B cell (primary cell): ENCODE measurements at regions not wholly inside any gene's neighbourhood (a gene's known extent, or its start where the extent isn't known, plus 50 kb on each side); places are given as distances from the start of the nearest gene placed in this dataset.

Experiments
- ATAC-seq: fragments of 200-7000 bp; cut with Tn5 transposase; one replicate; pipeline ENCODE4 v1.10.0; 2021; ENCODE audit warnings: low read depth, mild to moderate bottlenecking, moderate number of reproducible peaks, moderate library complexity
- CTCF ChIA-PET: fragments of 350-600 bp; sonication (Branson Sonifier 250); formaldehyde crosslinking; loops from one replicate; lab custom pipeline; 2021; ENCODE audit warnings: antibody characterized with exemption, inconsistent platforms; lab: Charles Lee
- POLR2A ChIA-PET: fragments of 350-600 bp; sonication (Branson Sonifier 250); formaldehyde crosslinking; loops from one replicate; lab custom pipeline; 2021; ENCODE audit warnings: antibody characterized with exemption; lab: Charles Lee
- DNase-seq: peaks from one replicate; pipeline ENCODE4 v3.0.0; 2013
- H2AFZ ChIP-seq: 2 replicates; pipeline ENCODE4 v1.6.1; 2012; ENCODE audit warnings: mild to moderate bottlenecking, low read depth, low read length; ENCODE audit not compliant: insufficient read depth, poor library complexity, severe bottlenecking
- H3K27ac ChIP-seq, 2 donors: 1 replicate in 1 of 2; 2 replicates in 1 of 2; pipeline ENCODE4 v1.5.1; 2012 to 2013; ENCODE audit warnings: low read length in 2 of 2, mild to moderate bottlenecking in 2 of 2, moderate library complexity in 1 of 2
- H3K27me3 ChIP-seq, 4 experiments: fragments of 200-600 bp in 1 of 4; sonication (generic) in 1 of 4; replicated peaks in 1 of 4; 1 replicate in 2 of 4; 2 replicates in 2 of 4; pipeline versions ENCODE4 v1.6.1 to v1.7.0; 2013 to 2016; ENCODE audit warnings: low read length in 3 of 4, mild to moderate bottlenecking in 2 of 4, mixed read lengths in 1 of 4, moderate library complexity in 1 of 4; ENCODE audit not compliant: insufficient read depth in 4 of 4, control insufficient read depth in 3 of 4; ENCODE audit errors: control extremely low read depth in 1 of 4
- H3K36me3 ChIP-seq, 2 experiments: replicated peaks in 1 of 2; 1 replicate in 1 of 2; 2 replicates in 1 of 2; pipeline versions ENCODE4 v1.6.1 to v1.7.1; 2013; ENCODE audit warnings: low read length in 1 of 2; ENCODE audit not compliant: insufficient read depth in 2 of 2, control insufficient read depth in 1 of 2; ENCODE audit errors: control extremely low read depth in 1 of 2, extremely low read depth in 1 of 2
- H3K4me1 ChIP-seq, 2 donors: fragments of 200-600 bp in 1 of 2; sonication (generic) in 1 of 2; 1 replicate in 1 of 2; 2 replicates in 1 of 2; pipeline versions ENCODE4 v1.5.1 to v1.6.1; 2013 to 2017; ENCODE audit warnings: low read length in 2 of 2; ENCODE audit not compliant: control insufficient read depth in 2 of 2, insufficient read depth in 2 of 2
- H3K4me2 ChIP-seq: replicated peaks from 2 replicates; pipeline ENCODE3; 2012; ENCODE audit warnings: mild to moderate bottlenecking, low read depth, low read length; ENCODE audit not compliant: poor library complexity, severe bottlenecking
- H3K4me3 ChIP-seq, 5 experiments: fragments of 200-600 bp in 1 of 5; sonication (generic) in 1 of 5; 1 replicate in 3 of 5; 2 replicates in 2 of 5; pipeline versions ENCODE4 v1.5.1 to v1.7.0; 2011 to 2016; ENCODE audit warnings: low read length in 4 of 5, mild to moderate bottlenecking in 4 of 5, low read depth in 2 of 5, control low read depth in 1 of 5, moderate library complexity in 1 of 5; ENCODE audit not compliant: insufficient read depth in 1 of 5; ENCODE audit errors: control extremely low read depth in 1 of 5, extremely low read depth in 1 of 5
- H3K79me2 ChIP-seq: fragments of 200-600 bp; sonication (generic); one replicate; pipeline ENCODE4 v1.6.0; 2016; ENCODE audit warnings: low read length; ENCODE audit not compliant: control insufficient read depth, insufficient read depth
- H3K9ac ChIP-seq: fragments of 200-600 bp; sonication (generic); 2 replicates; pipeline ENCODE4 v1.6.1; 2017; ENCODE audit warnings: mild to moderate bottlenecking, low read length, moderate library complexity
- H3K9me3 ChIP-seq, 3 donors: one replicate each; pipeline versions ENCODE4 v1.6.1 to v1.7.1; 2013; ENCODE audit warnings: low read length in 2 of 3; ENCODE audit not compliant: control insufficient read depth in 2 of 3, insufficient read depth in 1 of 3; ENCODE audit errors: control extremely low read depth in 1 of 3
- H4K20me1 ChIP-seq: 2 replicates; pipeline ENCODE4 v1.6.0; 2012; ENCODE audit warnings: mild to moderate bottlenecking, low read length; ENCODE audit not compliant: insufficient read depth, control insufficient read depth, poor library complexity, severe bottlenecking
- H3K27ac Mint-ChIP-seq: one replicate; pipeline ENCODE4 v1.8.0; 2021; ENCODE audit warnings: mixed read lengths
- H3K27me3 Mint-ChIP-seq: one replicate; pipeline ENCODE4 v1.8.0; 2021; ENCODE audit warnings: mixed read lengths
- H3K4me1 Mint-ChIP-seq: one replicate; pipeline ENCODE4 v1.8.0; 2021; ENCODE audit warnings: mixed read lengths
- H3K4me3 Mint-ChIP-seq: one replicate; pipeline ENCODE4 v1.8.0; 2021; ENCODE audit warnings: mixed read lengths
- H3K9me3 Mint-ChIP-seq: one replicate; pipeline ENCODE4 v1.8.0; 2022; ENCODE audit warnings: mixed read lengths; ENCODE audit not compliant: insufficient read depth
- EZH2 ChIP-seq: IDR thresholded peaks from 2 replicates; pipeline ENCODE4 v1.6.1; 2012; ENCODE audit warnings: borderline replicate concordance, low read depth, mild to moderate bottlenecking, moderate library complexity, low read length; ENCODE audit not compliant: insufficient read depth, poor library complexity, severe bottlenecking
- WGBS: methylation state at CpG from one replicate; pipeline ENCODE4 v1.1.5; 2013; ENCODE audit warnings: missing lambda C conversion rate; ENCODE audit not compliant: insufficient coverage; 5-methylcytosine and 5-hydroxymethylcytosine counted together
- intact Hi-C: fragments of 100-400 bp; cut with micrococcal nuclease; formaldehyde crosslinking; loops from one replicate; pipeline ENCODE4 v1.10.0; 2022
- TF ChIP-seq, protein P1 (sequence below): fragments of 200-600 bp; IDR thresholded peaks from one replicate; pipeline ENCODE4 v1.8.0; 2022; ENCODE audit warnings: antibody characterized with exemption, mild to moderate bottlenecking

GRCh38 chr13:88022431-88023208, 351.4 kb downstream of the SLITRK5 start:
- H3K27me3 Mint-ChIP-seq: no peaks in the 10 kb centered on the region
- H3K27ac Mint-ChIP-seq: no peak overlapping the region
- no peaks in the 10 kb centered on the region for H3K27me3 ChIP-seq
- H3K4me1 ChIP-seq: no peaks in the 10 kb centered on the region
- no peak overlapping the region for H3K9ac ChIP-seq
- ChIA-PET CTCF (no interaction called here), POLR2A (no interaction called here)
- no peak overlapping the region for H2AFZ ChIP-seq
- H3K4me2 ChIP-seq: no peak overlapping the region
- no peak for DNase-seq
- TF ChIP-seq, protein P1, sequence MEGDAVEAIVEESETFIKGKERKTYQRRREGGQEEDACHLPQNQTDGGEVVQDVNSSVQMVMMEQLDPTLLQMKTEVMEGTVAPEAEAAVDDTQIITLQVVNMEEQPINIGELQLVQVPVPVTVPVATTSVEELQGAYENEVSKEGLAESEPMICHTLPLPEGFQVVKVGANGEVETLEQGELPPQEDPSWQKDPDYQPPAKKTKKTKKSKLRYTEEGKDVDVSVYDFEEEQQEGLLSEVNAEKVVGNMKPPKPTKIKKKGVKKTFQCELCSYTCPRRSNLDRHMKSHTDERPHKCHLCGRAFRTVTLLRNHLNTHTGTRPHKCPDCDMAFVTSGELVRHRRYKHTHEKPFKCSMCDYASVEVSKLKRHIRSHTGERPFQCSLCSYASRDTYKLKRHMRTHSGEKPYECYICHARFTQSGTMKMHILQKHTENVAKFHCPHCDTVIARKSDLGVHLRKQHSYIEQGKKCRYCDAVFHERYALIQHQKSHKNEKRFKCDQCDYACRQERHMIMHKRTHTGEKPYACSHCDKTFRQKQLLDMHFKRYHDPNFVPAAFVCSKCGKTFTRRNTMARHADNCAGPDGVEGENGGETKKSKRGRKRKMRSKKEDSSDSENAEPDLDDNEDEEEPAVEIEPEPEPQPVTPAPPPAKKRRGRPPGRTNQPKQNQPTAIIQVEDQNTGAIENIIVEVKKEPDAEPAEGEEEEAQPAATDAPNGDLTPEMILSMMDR: no peak
- TF ChIP-seq EZH2: no peak
- H3K9me3 Mint-ChIP-seq: peaks cover 3% of the 10 kb centered on the region
- intact Hi-C loops: no loop called here
- no peaks in the 10 kb centered on the region for H3K4me1 Mint-ChIP-seq
- no peaks in the 10 kb centered on the region for H3K79me2 ChIP-seq
- no peak overlapping the region for H3K27ac ChIP-seq
- no peaks in the 10 kb centered on the region for H4K20me1 ChIP-seq
- peaks cover 0 to 3% (median 2%) of the 10 kb centered on the region in 3 donors for H3K9me3 ChIP-seq
- H3K4me3 ChIP-seq: no peak overlapping the region
- no peaks in the 10 kb centered on the region for H3K36me3 ChIP-seq
- no CpG with 5 or more reads among the region's 3 CpGs for WGBS
- H3K4me3 Mint-ChIP-seq: no peak overlapping the region
- no peak for ATAC-seq

- Histone ChIP-seq H3K4me3 (no peak overlapping the region), H3K9ac (no peak overlapping the region), H2AFZ (no peak overlapping the region), H3K36me3 (no peaks in the 10 kb centered on the region), H3K79me2 (no peaks in the 10 kb centered on the region), H3K4me2 (no peak overlapping the region), H3K27me3 (no peaks in the 10 kb centered on the region), H3K4me1 (no peaks in the 10 kb centered on the region), H3K9me3 (peaks cover 0 to 2% (median 0%) of the 10 kb centered on the region in 3 donors), H3K27ac (no peak overlapping the region), H4K20me1 (no peaks in the 10 kb centered on the region)
- TF ChIP-seq, protein P1: no peak
- no peak for TF ChIP-seq EZH2
- no peak overlapping the region for H3K4me3 Mint-ChIP-seq
- no peaks in the 10 kb centered on the region for H3K27me3 Mint-ChIP-seq
- WGBS: no CpG with 5 or more reads among the region's 1 CpG
- intact Hi-C loops: no loop called here
- POLR2A ChIA-PET: no interaction called here
- H3K9me3 Mint-ChIP-seq: no peaks in the 10 kb centered on the region
- CTCF ChIA-PET: no interaction called here
- no peaks in the 10 kb centered on the region for H3K4me1 Mint-ChIP-seq
- no peak overlapping the region for H3K27ac Mint-ChIP-seq
- DNase-seq (no peak), ATAC-seq (no peak)
These were observed 355.1 kb downstream of the SLITRK5 start for GRCh38 chr13:88026241-88026640.
